GM23338 (cell line): ENCODE measurements at regions not wholly inside any gene's neighbourhood (a gene's known extent, or its start where the extent isn't known, plus 50 kb on each side); places are given as distances from the start of the nearest gene placed in this dataset.

Experiments used
- ATAC-seq: fragments of 200-7000 bp; cut with Tn5 transposase; 3 replicates; pipeline ENCODE4 v1.9.1; 2020
- DNase-seq: peaks from one replicate; pipeline ENCODE4 v3.0.0-alpha.2; 2015; ENCODE audit warnings: low spot score
- H2AFZ ChIP-seq: fragments of 200-600 bp; sonication (generic); 2 replicates; pipeline ENCODE4 v1.8.0; 2016; ENCODE audit warnings: antibody characterized with exemption, mild to moderate bottlenecking, moderate library complexity
- H3F3A ChIP-seq: fragments of 200-600 bp; sonication (generic); replicated peaks from 2 replicates; pipeline ENCODE4 v1.8.0; 2017; ENCODE audit warnings: antibody characterized with exemption, mixed run types, low read depth
- H3K27ac ChIP-seq: fragments of 200-600 bp; sonication (generic); 2 replicates; pipeline ENCODE4 v1.6.1; 2016; ENCODE audit warnings: low read depth
- H3K27me3 ChIP-seq: fragments of 200-600 bp; sonication (generic); 2 replicates; pipeline ENCODE4 v1.8.0; 2016; ENCODE audit warnings: mild to moderate bottlenecking, mixed run types, moderate library complexity; ENCODE audit not compliant: insufficient read depth
- H3K36me3 ChIP-seq: fragments of 200-600 bp; sonication (generic); 2 replicates; pipeline ENCODE4 v1.8.0; 2016; ENCODE audit warnings: mild to moderate bottlenecking; ENCODE audit not compliant: insufficient read depth
- H3K4me1 ChIP-seq: fragments of 200-600 bp; sonication (generic); 2 replicates; pipeline ENCODE4 v1.8.0; 2016; ENCODE audit warnings: mild to moderate bottlenecking, moderate library complexity; ENCODE audit not compliant: insufficient read depth
- H3K4me2 ChIP-seq: fragments of 200-600 bp; sonication (generic); 2 replicates; pipeline ENCODE4 v1.7.1; 2017; ENCODE audit warnings: mixed run types
- H3K4me3 ChIP-seq: fragments of 200-600 bp; sonication (generic); 2 replicates; pipeline ENCODE4 v1.6.1; 2016; ENCODE audit warnings: mixed run types
- H3K79me2 ChIP-seq: fragments of 200-600 bp; sonication (generic); replicated peaks from 2 replicates; pipeline ENCODE4 v1.8.0; 2017; ENCODE audit warnings: mild to moderate bottlenecking; ENCODE audit not compliant: insufficient read depth
- H3K9me2 ChIP-seq: fragments of 200-600 bp; sonication (generic); 2 replicates; pipeline ENCODE4 v1.8.0; 2017; ENCODE audit not compliant: insufficient read depth
- H4K20me1 ChIP-seq: fragments of 200-600 bp; sonication (generic); replicated peaks from 2 replicates; pipeline ENCODE4 v1.8.0; 2017; ENCODE audit warnings: mild to moderate bottlenecking; ENCODE audit not compliant: insufficient read depth
- H3K27ac Mint-ChIP-seq: 2 replicates; pipeline ENCODE4 v1.8.0; 2020; ENCODE audit warnings: inconsistent platforms, mild to moderate bottlenecking, moderate library complexity, mixed read lengths
- H3K27me3 Mint-ChIP-seq: 3 replicates; pipeline ENCODE4 v1.8.0; 2022; ENCODE audit warnings: low read depth, mild to moderate bottlenecking, moderate library complexity, mixed read lengths, inconsistent platforms; ENCODE audit not compliant: insufficient read depth, poor library complexity
- H3K36me3 Mint-ChIP-seq: 3 replicates; pipeline ENCODE4 v1.8.0; 2021; ENCODE audit warnings: low read depth, mild to moderate bottlenecking, inconsistent platforms, moderate library complexity, mixed read lengths
- H3K4me1 Mint-ChIP-seq: 3 replicates; pipeline ENCODE4 v1.8.0; 2020; ENCODE audit warnings: mild to moderate bottlenecking, inconsistent platforms, mixed read lengths
- H3K4me3 Mint-ChIP-seq: 3 replicates; pipeline ENCODE4 v1.8.0; 2021; ENCODE audit warnings: moderate library complexity, mild to moderate bottlenecking, inconsistent platforms, mixed read lengths
- H3K9me3 Mint-ChIP-seq: 3 replicates; pipeline ENCODE4 v1.8.0; 2020; ENCODE audit warnings: moderate library complexity, mild to moderate bottlenecking, inconsistent platforms, mixed read lengths
- CREB1 ChIP-seq: fragments of 250-450 bp; sonication (Bioruptor Pico); IDR thresholded peaks from 2 replicates; pipeline ENCODE4 v1.5.0; 2020; ENCODE audit warnings: low read depth, mild to moderate bottlenecking, moderate library complexity
- CTCF ChIP-seq, 2 experiments: fragments of 200-600 bp in 1 of 2; sonication (generic) in 1 of 2; conservative IDR thresholded peaks; 2 replicates each; pipeline versions ENCODE4 v1.5.1 to v1.6.1; 2016 to 2017; ENCODE audit warnings: antibody characterized with exemption in 2 of 2, low read depth in 2 of 2, mild to moderate bottlenecking in 2 of 2, moderate library complexity in 1 of 2
- EZH2 ChIP-seq: fragments of 200-600 bp; sonication (generic); IDR thresholded peaks from one replicate; pipeline ENCODE4 v1.8.0; 2017; ENCODE audit warnings: antibody characterized with exemption, mild to moderate bottlenecking, low read depth; ENCODE audit not compliant: unreplicated experiment
- EZH2phosphoT487 ChIP-seq: fragments of 200-600 bp; sonication (generic); IDR thresholded peaks from one replicate; pipeline ENCODE4 v1.8.1; 2018; ENCODE audit warnings: antibody characterized with exemption; ENCODE audit not compliant: unreplicated experiment
- JUNB ChIP-seq: IDR thresholded peaks from one replicate; pipeline ENCODE4 v1.6.1; 2016; ENCODE audit warnings: antibody characterized with exemption; ENCODE audit not compliant: unreplicated experiment
- NANOG ChIP-seq: IDR thresholded peaks from 2 replicates; pipeline ENCODE4 v1.6.1; 2016; ENCODE audit warnings: antibody characterized with exemption, borderline replicate concordance
- POLR2AphosphoS5 ChIP-seq: IDR thresholded peaks from 2 replicates; pipeline ENCODE4 v1.6.1; 2016; ENCODE audit warnings: antibody characterized with exemption, low read depth
- REST ChIP-seq: IDR thresholded peaks from one replicate; pipeline ENCODE4 v1.6.1; 2018; ENCODE audit warnings: antibody characterized with exemption; ENCODE audit not compliant: unreplicated experiment
- STAT1 ChIP-seq: IDR thresholded peaks from one replicate; pipeline ENCODE4 v1.6.1; 2016; ENCODE audit warnings: antibody characterized with exemption; ENCODE audit not compliant: unreplicated experiment
- ZNF114 ChIP-seq: fragments of 250-450 bp; sonication (Bioruptor Pico); IDR thresholded peaks from 2 replicates; pipeline ENCODE4 v1.5.0; 2020; ENCODE audit warnings: mild to moderate bottlenecking, moderate library complexity
- ZNF331 ChIP-seq: fragments of 250-450 bp; sonication (Bioruptor Pico); IDR thresholded peaks from 2 replicates; pipeline ENCODE4 v1.5.0; 2020; ENCODE audit warnings: low read depth, mild to moderate bottlenecking, moderate library complexity
- ZNF462 ChIP-seq: fragments of 250-450 bp; sonication (Bioruptor Pico); IDR thresholded peaks from 2 replicates; pipeline ENCODE4 v1.5.0; 2020; ENCODE audit warnings: mild to moderate bottlenecking, moderate library complexity
- TF ChIP-seq, protein P1 (sequence below): IDR thresholded peaks from 2 replicates; pipeline ENCODE4 v1.6.1; 2016; ENCODE audit warnings: antibody characterized with exemption

DNA sequence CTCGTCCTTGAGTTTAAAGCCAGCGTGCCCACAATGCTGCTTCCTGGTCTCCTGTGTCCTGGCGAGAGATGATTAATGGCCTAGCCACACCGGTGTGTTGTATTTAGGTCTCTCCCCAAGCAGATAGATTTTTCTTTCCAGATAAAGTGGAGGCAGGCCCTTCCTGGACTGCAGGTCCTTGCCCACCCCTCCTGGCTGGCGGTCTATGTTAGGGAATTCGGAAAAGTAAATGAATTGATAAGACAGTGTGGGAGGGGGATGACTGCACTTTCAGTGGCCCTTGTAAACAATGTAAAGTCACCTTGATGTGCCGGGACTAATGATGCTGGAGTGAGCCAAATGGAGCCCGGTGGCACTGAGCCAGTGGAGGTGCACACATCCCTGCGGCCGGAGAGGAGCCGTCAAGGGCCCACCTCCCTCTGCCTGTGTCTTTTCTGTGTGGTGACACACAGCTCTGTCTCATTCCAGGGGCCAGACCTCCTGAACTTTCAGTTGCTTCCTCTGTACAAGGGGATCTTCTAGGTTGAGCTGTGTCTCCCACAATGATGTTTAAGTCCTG is 70.6 kb upstream of the ESRRB start:
- H2AFZ ChIP-seq: no peak overlapping the region
- H3K4me3 Mint-ChIP-seq: no peak overlapping the region
- peaks cover 10% of the 10 kb centered on the region; the same call in 1 of the 2 replicates for H3K4me1 ChIP-seq
- H3K9me2 ChIP-seq: no peaks in the 10 kb centered on the region
- H3K4me2 ChIP-seq: no peak overlapping the region
- H3K4me1 Mint-ChIP-seq: peaks cover 20% of the 10 kb centered on the region
- H3K36me3 Mint-ChIP-seq: no peaks in the 10 kb centered on the region
- H3K4me3 ChIP-seq: no peak overlapping the region
- peaks cover 18% of the 10 kb centered on the region for H3K27me3 ChIP-seq
- H3K27me3 Mint-ChIP-seq: peaks cover 32% of the 10 kb centered on the region
- no peak for TF ChIP-seq ZNF462
- TF ChIP-seq, protein P1, sequence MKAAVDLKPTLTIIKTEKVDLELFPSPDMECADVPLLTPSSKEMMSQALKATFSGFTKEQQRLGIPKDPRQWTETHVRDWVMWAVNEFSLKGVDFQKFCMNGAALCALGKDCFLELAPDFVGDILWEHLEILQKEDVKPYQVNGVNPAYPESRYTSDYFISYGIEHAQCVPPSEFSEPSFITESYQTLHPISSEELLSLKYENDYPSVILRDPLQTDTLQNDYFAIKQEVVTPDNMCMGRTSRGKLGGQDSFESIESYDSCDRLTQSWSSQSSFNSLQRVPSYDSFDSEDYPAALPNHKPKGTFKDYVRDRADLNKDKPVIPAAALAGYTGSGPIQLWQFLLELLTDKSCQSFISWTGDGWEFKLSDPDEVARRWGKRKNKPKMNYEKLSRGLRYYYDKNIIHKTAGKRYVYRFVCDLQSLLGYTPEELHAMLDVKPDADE: no peak
- no peak for TF ChIP-seq JUNB
- TF ChIP-seq ZNF114: no peak
- no peak for TF ChIP-seq CTCF (conservative IDR thresholded peaks at IDR 0.05; ENCODE audit: low read depth in 2 of 2)
- no peak for TF ChIP-seq CREB1 (CRISPR knock-in tag)
- TF ChIP-seq ZNF331 (CRISPR knock-in tag): no peak
- no peak for TF ChIP-seq POLR2AphosphoS5
- TF ChIP-seq NANOG: no peak
- TF ChIP-seq REST: no peak
- TF ChIP-seq STAT1: no peak
- no peak for TF ChIP-seq EZH2
- TF ChIP-seq EZH2phosphoT487: no peak
- no peaks in the 10 kb centered on the region for H3K36me3 ChIP-seq
- no peaks in the 10 kb centered on the region for H3K79me2 ChIP-seq
- H3K27ac Mint-ChIP-seq: no peak overlapping the region
- H4K20me1 ChIP-seq: no peaks in the 10 kb centered on the region
- ATAC-seq: no peak
- H3F3A ChIP-seq: no peaks in the 10 kb centered on the region
- H3K9me3 Mint-ChIP-seq: no peaks in the 10 kb centered on the region; the same call in 2 of the 3 replicates
- no peak for DNase-seq
- H3K27ac ChIP-seq: no peak overlapping the region
